Trophoblast cell (in vitro differentiated cells and primary cell): ENCODE measurements at regions not wholly inside any gene's neighbourhood (a gene's known extent, or its start where the extent isn't known, plus 50 kb on each side); places are given as distances from the start of the nearest gene placed in this dataset.

ENCODE experiments used
- DNase-seq, 2 donors: peaks; one replicate each; pipeline ENCODE4 v3.0.0-alpha.2; 2016
- H2AFZ ChIP-seq: 2 replicates; pipeline ENCODE4 v1.6.1; 2013; ENCODE audit warnings: low read length, moderate library complexity, mild to moderate bottlenecking; ENCODE audit not compliant: insufficient read depth, poor library complexity
- H2AK5ac ChIP-seq: 2 replicates; pipeline ENCODE4 v1.6.1; 2013; ENCODE audit warnings: mild to moderate bottlenecking, low read length
- H2BK120ac ChIP-seq: 2 replicates; pipeline ENCODE4 v1.6.1; 2013; ENCODE audit warnings: low read length, mild to moderate bottlenecking, moderate library complexity; ENCODE audit not compliant: insufficient read depth, poor library complexity
- H2BK12ac ChIP-seq: 2 replicates; pipeline ENCODE4 v1.6.1; 2013; ENCODE audit warnings: mild to moderate bottlenecking, low read length, moderate library complexity
- H2BK5ac ChIP-seq: 2 replicates; pipeline ENCODE4 v1.6.1; 2013; ENCODE audit warnings: low read length, low read depth, moderate library complexity, mild to moderate bottlenecking; ENCODE audit not compliant: poor library complexity
- H3K14ac ChIP-seq: 2 replicates; pipeline ENCODE4 v1.6.1; 2013; ENCODE audit warnings: mild to moderate bottlenecking, low read length
- H3K18ac ChIP-seq: 2 replicates; pipeline ENCODE4 v1.6.1; 2013; ENCODE audit warnings: mild to moderate bottlenecking, low read length
- H3K23ac ChIP-seq: 2 replicates; pipeline ENCODE4 v1.6.1; 2013; ENCODE audit warnings: low read length
- H3K27ac ChIP-seq: 2 replicates; pipeline ENCODE4 v1.5.1; 2013; ENCODE audit warnings: low read depth, mild to moderate bottlenecking, inconsistent platforms, low read length, moderate library complexity
- H3K27me3 ChIP-seq: 2 replicates; pipeline ENCODE4 v1.6.1; 2013; ENCODE audit warnings: inconsistent platforms, mild to moderate bottlenecking, low read length, moderate library complexity; ENCODE audit not compliant: insufficient read depth
- H3K36me3 ChIP-seq, 2 experiments: 1 replicate in 1 of 2; 2 replicates in 1 of 2; pipeline ENCODE4 v1.6.1; 2013; ENCODE audit warnings: low read length in 2 of 2, mild to moderate bottlenecking in 2 of 2, moderate library complexity in 1 of 2; ENCODE audit not compliant: insufficient read depth in 2 of 2, control insufficient read depth in 1 of 2
- H3K4ac ChIP-seq: 2 replicates; pipeline ENCODE4 v1.6.1; 2013; ENCODE audit warnings: low read depth, mild to moderate bottlenecking, low read length, moderate library complexity
- H3K4me1 ChIP-seq, 2 experiments: 1 replicate in 1 of 2; 2 replicates in 1 of 2; pipeline ENCODE4 v1.6.1; 2013; ENCODE audit warnings: low read length in 2 of 2, mild to moderate bottlenecking in 2 of 2, moderate library complexity in 1 of 2; ENCODE audit not compliant: insufficient read depth in 2 of 2, control insufficient read depth in 1 of 2
- H3K4me2 ChIP-seq: 2 replicates; pipeline ENCODE4 v1.6.1; 2013; ENCODE audit warnings: inconsistent platforms, mild to moderate bottlenecking, low read length, moderate library complexity
- H3K4me3 ChIP-seq: 2 replicates; pipeline ENCODE4 v1.5.1; 2013; ENCODE audit warnings: mild to moderate bottlenecking, low read depth, low read length, inconsistent platforms
- H3K79me1 ChIP-seq: one replicate; pipeline ENCODE4 v1.6.1; 2013; ENCODE audit warnings: low read length
- H3K79me2 ChIP-seq: 2 replicates; pipeline ENCODE4 v1.6.1; 2013; ENCODE audit warnings: low read length, mild to moderate bottlenecking; ENCODE audit not compliant: control insufficient read depth, insufficient read depth, poor library complexity
- H3K9ac ChIP-seq: 2 replicates; pipeline ENCODE4 v1.6.1; 2013; ENCODE audit warnings: mild to moderate bottlenecking, low read length
- H3K9me3 ChIP-seq: 2 replicates; pipeline ENCODE4 v1.6.1; 2013; ENCODE audit warnings: low read depth, mild to moderate bottlenecking, control low read depth, inconsistent platforms, low read length; ENCODE audit not compliant: insufficient read depth
- H4K12ac ChIP-seq: 2 replicates; pipeline ENCODE4 v1.6.1; 2013; ENCODE audit warnings: low read depth, mild to moderate bottlenecking, low read length, moderate library complexity
- H4K8ac ChIP-seq: 2 replicates; pipeline ENCODE4 v1.6.1; 2013; ENCODE audit warnings: low read depth, mild to moderate bottlenecking, low read length, moderate library complexity
- H4K91ac ChIP-seq: one replicate; pipeline ENCODE4 v1.6.1; 2013; ENCODE audit warnings: low read depth, mild to moderate bottlenecking, low read length, moderate library complexity
- WGBS: extraction: QIAGEN DNeasy Blood & Tissue Kit; methylation state at CpG from one replicate; pipeline ENCODE4 v1.1.7; 2013; ENCODE audit warnings: missing lambda C conversion rate; ENCODE audit not compliant: insufficient read length, insufficient coverage; ENCODE audit errors: extremely low coverage; 5-methylcytosine and 5-hydroxymethylcytosine counted together

DNA sequence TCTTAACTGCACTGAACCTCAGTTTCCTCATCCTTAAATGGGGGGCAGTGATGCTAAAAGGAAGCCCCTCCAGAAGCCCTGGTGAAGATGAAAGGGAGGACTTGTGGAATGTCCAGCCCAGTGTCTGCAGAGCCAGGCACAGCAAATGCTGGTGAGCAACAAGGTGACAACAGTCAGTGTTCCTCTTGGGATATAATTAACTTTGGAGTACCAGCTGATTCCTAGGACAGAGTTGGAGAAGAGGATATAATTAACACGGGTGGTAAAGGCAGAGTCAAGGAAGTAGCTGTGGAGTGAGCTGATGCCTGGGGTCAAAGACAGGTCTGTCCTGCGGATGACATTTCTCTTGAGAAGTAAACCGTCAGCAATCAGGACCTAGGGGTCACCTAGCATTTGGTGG lies 60.7 kb upstream of the MRPS6 start:
- Histone ChIP-seq H2AK5ac (no peak overlapping the region), H3K4me3 (no peak overlapping the region), H3K36me3 (no peaks in the 10 kb centered on the region), H2BK5ac (no peak overlapping the region), H3K27ac (no peak overlapping the region), H3K27me3 (no peaks in the 10 kb centered on the region), H3K4ac (no peak overlapping the region), H3K23ac (no peak overlapping the region), H4K12ac (no peak overlapping the region), H2BK120ac (no peak overlapping the region), H2AFZ (no peak overlapping the region), H3K18ac (no peak overlapping the region), H3K79me2 (no peaks in the 10 kb centered on the region), H2BK12ac (no peak overlapping the region), H3K14ac (no peak overlapping the region), H3K9me3 (peaks cover 5% of the 10 kb centered on the region), H3K79me1 (no peaks in the 10 kb centered on the region), H4K8ac (no peak overlapping the region), H3K4me1 (no peaks in the 10 kb centered on the region), H3K9ac (no peak overlapping the region), H3K4me2 (no peak overlapping the region), H4K91ac (no peak overlapping the region)
- no CpG with 5 or more reads among the region's 3 CpGs for whole genome bisulfite sequencing
- no peak for DNase-seq

DNA sequence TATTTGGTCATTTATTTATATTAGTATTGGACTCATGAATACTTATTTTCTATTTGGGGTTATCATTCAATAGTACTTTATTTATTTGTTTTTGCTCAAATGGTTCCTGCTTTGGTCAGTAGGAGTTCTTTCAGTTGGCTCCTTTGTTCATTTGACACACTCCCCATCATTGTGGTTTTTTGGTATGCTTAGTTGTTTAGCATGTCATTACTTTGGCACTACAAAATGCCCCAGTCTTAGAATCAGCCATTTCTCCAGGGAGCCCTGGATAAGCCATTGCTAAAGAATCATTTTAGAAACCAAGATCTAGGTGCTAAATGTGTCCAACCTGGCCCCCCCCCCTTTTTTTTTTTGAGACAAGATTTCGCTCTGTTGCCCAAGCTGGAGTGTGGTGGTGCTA lies 61.7 kb upstream of the MRPS6 start:
- Histone ChIP-seq H3K4me1 (no peaks in the 10 kb centered on the region), H3K27ac (no peak overlapping the region)
- no CpG with 5 or more reads among the region's 1 CpG for whole genome bisulfite sequencing

DNA sequence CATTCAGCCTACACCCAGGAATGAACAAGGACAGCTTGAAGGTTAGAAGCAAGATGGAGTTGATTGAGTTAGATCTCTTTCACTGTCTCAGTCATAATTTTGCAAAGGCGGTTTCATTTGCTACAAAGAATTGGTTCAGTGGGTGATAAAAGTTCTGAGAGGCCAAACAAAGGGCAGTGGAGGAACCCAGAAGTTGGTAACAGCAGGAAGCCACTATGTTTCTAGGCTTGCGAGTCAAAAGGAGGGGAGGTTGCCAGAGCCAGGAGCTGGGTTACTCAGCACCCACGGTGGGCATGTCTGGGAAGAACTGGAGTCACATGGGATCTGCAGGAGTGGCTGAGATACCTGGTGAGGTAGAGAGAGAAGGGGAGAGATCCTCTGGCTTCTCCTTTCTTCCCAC lies 64.2 kb upstream of the MRPS6 start:
- Histone ChIP-seq H3K14ac (no peak overlapping the region), H2AK5ac (no peak overlapping the region), H3K4ac (no peak overlapping the region), H3K36me3 (no peaks in the 10 kb centered on the region), H3K4me3 (no peak overlapping the region), H3K27me3 (no peaks in the 10 kb centered on the region), H2AFZ (no peak overlapping the region), H3K9ac (no peak overlapping the region), H3K79me1 (no peaks in the 10 kb centered on the region), H3K18ac (no peak overlapping the region), H2BK12ac (no peak overlapping the region), H3K27ac (no peak overlapping the region), H3K9me3 (peaks cover 3% of the 10 kb centered on the region), H2BK5ac (no peak overlapping the region), H2BK120ac (no peak overlapping the region), H3K4me2 (no peak overlapping the region), H3K79me2 (no peaks in the 10 kb centered on the region), H4K91ac (no peak overlapping the region), H3K4me1 (no peaks in the 10 kb centered on the region), H4K8ac (no peak overlapping the region), H4K12ac (no peak overlapping the region), H3K23ac (no peak overlapping the region)
- no peak for DNase-seq
- no CpG with 5 or more reads among the region's 3 CpGs for whole genome bisulfite sequencing

More for the DNA sequence above, 61.7 kb upstream of the MRPS6 start:
- no peak overlapping the region for H2BK5ac ChIP-seq
- H3K4me2 ChIP-seq: no peak overlapping the region
- no peak overlapping the region for H2AK5ac ChIP-seq
- no peak overlapping the region for H3K14ac ChIP-seq
- H3K79me1 ChIP-seq: no peaks in the 10 kb centered on the region
- H3K79me2 ChIP-seq: no peaks in the 10 kb centered on the region
- no peaks in the 10 kb centered on the region for H3K36me3 ChIP-seq
- H3K9ac ChIP-seq: no peak overlapping the region
- H3K27me3 ChIP-seq: no peaks in the 10 kb centered on the region
- no peak overlapping the region for H4K91ac ChIP-seq
- H3K23ac ChIP-seq: no peak overlapping the region
- no peak overlapping the region for H4K12ac ChIP-seq
- no peak overlapping the region for H2BK120ac ChIP-seq
- no peak overlapping the region for H3K4me3 ChIP-seq
- no peak overlapping the region for H4K8ac ChIP-seq
- no peak overlapping the region for H2AFZ ChIP-seq
- H2BK12ac ChIP-seq: no peak overlapping the region
- H3K9me3 ChIP-seq: peaks cover 3% of the 10 kb centered on the region
- no peak overlapping the region for H3K18ac ChIP-seq
- no peak overlapping the region for H3K4ac ChIP-seq
- DNase-seq: no peak

DNA sequence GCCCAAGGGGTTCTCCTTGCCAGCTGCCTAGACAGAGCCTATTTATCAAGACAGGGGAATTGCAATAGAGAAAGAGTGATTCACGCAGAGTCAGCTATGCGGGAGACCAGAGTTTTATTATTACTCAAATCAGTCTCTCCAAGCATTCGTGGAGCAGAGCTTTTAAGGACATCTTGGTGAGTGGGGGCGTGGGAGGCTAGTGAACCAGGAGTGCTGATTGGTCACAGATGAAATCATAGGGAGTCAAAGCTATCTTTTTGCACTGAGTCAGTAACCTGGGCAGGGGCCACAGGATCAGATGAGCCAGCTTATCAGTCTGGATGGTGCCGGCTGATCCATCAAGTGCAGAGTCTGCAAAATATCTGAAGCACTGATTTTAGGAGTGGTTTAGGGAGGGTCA lies 64.8 kb upstream of the MRPS6 start:
- H2AK5ac ChIP-seq: no peak overlapping the region
- H3K14ac ChIP-seq: no peak overlapping the region
- no peak overlapping the region for H3K9ac ChIP-seq
- H2BK12ac ChIP-seq: no peak overlapping the region
- no peak overlapping the region for H4K12ac ChIP-seq
- H2BK120ac ChIP-seq: no peak overlapping the region
- no peaks in the 10 kb centered on the region for H3K79me2 ChIP-seq
- H3K23ac ChIP-seq: no peak overlapping the region
- H4K8ac ChIP-seq: no peak overlapping the region
- H3K79me1 ChIP-seq: no peaks in the 10 kb centered on the region
- no peak overlapping the region for H3K4me3 ChIP-seq
- H3K18ac ChIP-seq: no peak overlapping the region
- H3K4me1 ChIP-seq: no peaks in the 10 kb centered on the region
- H2BK5ac ChIP-seq: no peak overlapping the region
- H3K9me3 ChIP-seq: peaks cover 3% of the 10 kb centered on the region
- DNase-seq: no peak
- WGBS: no CpG with 5 or more reads among the region's 5 CpGs
- no peak overlapping the region for H4K91ac ChIP-seq
- H3K36me3 ChIP-seq: no peaks in the 10 kb centered on the region
- no peak overlapping the region for H3K27ac ChIP-seq
- no peak overlapping the region for H3K4ac ChIP-seq
- no peak overlapping the region for H3K4me2 ChIP-seq
- H3K27me3 ChIP-seq: no peaks in the 10 kb centered on the region
- no peak overlapping the region for H2AFZ ChIP-seq
